Stimulated activated naive CD8-positive, alpha-beta T cell treated with anti-CD3 and anti-CD28 coated beads, Interleukin-15, amount 100 ng/mL, for 72 hours (primary cell): ENCODE measurements at regions not wholly inside any gene's neighbourhood (a gene's known extent, or its start where the extent isn't known, plus 50 kb on each side); places are given as distances from the start of the nearest gene placed in this dataset.

Source experiments
- ATAC-seq: fragments of 150-1000 bp; cut with Tn5 transposase; 2 replicates; pipeline ENCODE4 v1.10.0; 2021; ENCODE audit warnings: mild to moderate bottlenecking, moderate library complexity
- DNase-seq, 2 donors: peaks; one replicate each; pipeline ENCODE4 v3.0.0; 2021 to 2022
- H3K27ac Mint-ChIP-seq, 2 donors: one replicate each; pipeline ENCODE4 v1.8.0; 2022; ENCODE audit warnings: mild to moderate bottlenecking in 2 of 2, mixed read lengths in 2 of 2, moderate library complexity in 2 of 2
- H3K27me3 Mint-ChIP-seq: one replicate; pipeline ENCODE4 v1.8.0; 2022; ENCODE audit warnings: mixed read lengths
- H3K4me1 Mint-ChIP-seq: one replicate; pipeline ENCODE4 v1.8.0; 2022; ENCODE audit warnings: mild to moderate bottlenecking, mixed read lengths
- H3K4me3 Mint-ChIP-seq, 2 donors: one replicate each; pipeline ENCODE4 v1.8.0; 2022; ENCODE audit warnings: mild to moderate bottlenecking in 2 of 2, mixed read lengths in 2 of 2, moderate library complexity in 1 of 2
- H3K9me3 Mint-ChIP-seq, 2 donors: one replicate each; pipeline ENCODE4 v1.8.0; 2022; ENCODE audit warnings: mixed read lengths in 2 of 2

DNA sequence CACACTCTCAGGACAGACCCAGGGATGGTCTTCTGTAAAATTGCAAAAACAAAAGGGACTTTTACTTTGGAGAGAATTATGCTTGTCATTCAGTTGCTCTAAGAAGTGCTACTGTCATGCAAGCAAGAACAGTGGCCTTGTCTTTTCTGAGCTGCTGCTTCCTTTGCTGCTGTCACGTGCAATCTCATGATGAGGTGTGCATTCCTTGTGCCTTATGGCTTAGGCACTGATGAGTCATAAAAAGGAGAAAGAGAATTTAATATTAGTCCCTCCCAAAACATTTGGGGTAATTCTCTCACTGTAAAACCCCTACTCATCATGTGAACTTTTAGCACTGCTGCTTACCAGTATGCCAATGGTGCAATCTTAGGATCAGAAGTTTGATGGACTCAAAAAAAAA is 2051.3 kb downstream of the TP53TG3F start:
- Mint-ChIP-seq H3K27ac (no peak overlapping the region), H3K4me1 (no peaks in the 10 kb centered on the region), H3K4me3 (no peak overlapping the region), H3K27me3 (no peaks in the 10 kb centered on the region), H3K9me3 (peaks cover 5 to 36% of the 10 kb centered on the region in 2 donors)
- ATAC-seq (no peak), DNase-seq (no peak)

DNA sequence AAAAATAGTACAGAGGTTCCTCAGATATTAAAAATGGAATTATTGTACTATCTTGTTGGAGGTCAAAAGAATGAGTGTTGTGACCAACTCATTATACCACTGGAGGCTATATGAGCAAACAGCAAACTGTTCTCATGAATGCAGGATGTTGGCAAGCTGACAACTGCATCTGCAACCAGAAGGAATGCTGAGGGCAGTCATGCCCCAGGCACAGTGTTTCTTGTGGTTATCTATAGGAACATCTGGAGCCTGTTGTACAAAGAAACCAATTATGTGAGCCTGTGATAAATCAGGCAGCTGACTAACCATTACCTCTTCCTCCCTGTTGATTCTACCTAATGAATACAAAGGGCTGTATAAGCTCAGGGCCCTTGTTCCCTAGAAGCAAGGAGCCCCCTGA is 2057.1 kb downstream of the TP53TG3F start:
- H3K9me3 Mint-ChIP-seq = peaks cover 9 to 21% of the 10 kb centered on the region in 2 donors
- no peak for ATAC-seq
- H3K4me3 Mint-ChIP-seq = no peak overlapping the region

DNA sequence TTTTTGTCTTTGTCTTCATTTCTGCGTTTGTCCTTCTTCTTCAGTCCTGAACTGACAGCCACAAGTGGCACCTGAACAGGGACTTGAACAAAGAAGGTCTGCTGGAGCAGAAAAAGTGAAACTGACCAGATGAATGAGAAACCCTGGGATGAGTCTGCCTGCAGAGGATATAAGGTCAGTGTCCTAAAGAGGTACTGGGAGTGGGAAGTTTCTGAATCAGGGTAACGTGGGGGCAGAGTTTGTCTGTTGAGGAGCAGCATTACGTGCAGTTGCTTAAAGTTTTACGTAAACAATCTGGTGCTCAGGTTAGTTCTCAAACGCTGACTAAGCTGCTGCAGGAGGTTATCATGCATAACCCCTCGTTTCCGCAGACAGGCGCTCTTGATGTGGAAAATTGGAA is 2057.6 kb downstream of the TP53TG3F start:
- Mint-ChIP-seq H3K27me3 (no peaks in the 10 kb centered on the region), H3K4me3 (no peak overlapping the region), H3K4me1 (no peaks in the 10 kb centered on the region), H3K27ac (no peak overlapping the region), H3K9me3 (peaks cover 9 to 25% of the 10 kb centered on the region in 2 donors)
- no peak for DNase-seq
- ATAC-seq = no peak

More for the DNA sequence above, 2057.1 kb downstream of the TP53TG3F start:
- Mint-ChIP-seq H3K27me3 (no peaks in the 10 kb centered on the region), H3K27ac (no peak overlapping the region), H3K4me1 (no peaks in the 10 kb centered on the region)
- DNase-seq = no peak

DNA sequence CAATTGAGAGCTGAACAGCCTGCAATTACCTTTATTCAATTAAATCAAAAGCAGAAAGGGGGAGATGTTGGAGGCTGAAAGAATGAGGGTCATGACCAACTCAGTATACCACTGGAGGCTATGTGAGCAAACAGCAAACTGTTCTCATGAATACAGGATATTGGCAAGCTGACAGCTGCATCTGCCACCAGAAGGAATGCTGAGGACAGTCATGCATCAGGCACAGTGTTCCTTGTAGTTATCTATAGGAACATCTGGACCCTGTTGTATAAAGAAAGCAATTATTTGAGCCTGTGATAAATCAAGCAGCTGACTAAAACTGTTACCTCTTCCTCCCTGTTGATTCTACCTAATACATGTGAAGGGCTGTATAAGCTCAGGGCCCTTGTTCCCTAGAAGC is 2064.6 kb downstream of the TP53TG3F start:
- no peak overlapping the region for H3K27ac Mint-ChIP-seq
- H3K9me3 Mint-ChIP-seq = peaks cover 14 to 33% of the 10 kb centered on the region in 2 donors
- ATAC-seq = no peak
- H3K4me1 Mint-ChIP-seq = no peaks in the 10 kb centered on the region
- no peaks in the 10 kb centered on the region for H3K27me3 Mint-ChIP-seq
- no peak overlapping the region for H3K4me3 Mint-ChIP-seq
- DNase-seq = no peak

DNA sequence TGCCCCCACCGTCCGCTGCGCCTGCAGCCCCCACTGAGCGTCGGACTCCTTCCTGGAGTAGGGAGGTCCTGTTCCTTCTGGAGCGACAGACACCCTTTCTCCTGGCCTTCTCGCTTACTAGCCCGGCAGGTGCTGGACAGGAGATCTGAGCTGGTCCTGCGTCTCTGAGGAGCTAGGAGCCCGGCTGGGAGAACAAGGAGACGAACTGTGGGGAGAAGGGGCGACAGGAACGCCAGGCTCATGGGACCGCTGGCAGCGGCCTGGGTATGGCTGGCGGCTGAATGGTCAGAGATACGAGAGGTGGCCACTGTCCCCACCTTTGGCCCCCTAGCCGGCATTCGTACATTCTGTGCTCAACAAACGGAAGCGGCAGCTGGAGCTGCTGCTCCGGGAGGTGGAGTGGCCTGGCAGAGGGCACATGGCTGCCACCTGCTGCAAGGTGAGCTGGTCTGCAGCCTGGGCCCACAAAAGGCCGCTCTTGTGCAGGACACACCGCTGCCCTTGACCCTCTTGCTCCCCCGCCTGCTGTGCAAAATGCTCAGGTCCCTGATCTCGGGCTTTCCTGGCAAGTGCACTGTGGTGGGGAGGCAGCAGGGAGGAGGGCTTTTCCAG is 2066.7 kb downstream of the TP53TG3F start:
- ATAC-seq = no peak
- DNase-seq = no peak
- Mint-ChIP-seq H3K4me1 (no peaks in the 10 kb centered on the region), H3K27me3 (no peaks in the 10 kb centered on the region), H3K27ac (no peak overlapping the region), H3K9me3 (peaks cover 9 to 30% of the 10 kb centered on the region in 2 donors), H3K4me3 (no peak overlapping the region)

DNA sequence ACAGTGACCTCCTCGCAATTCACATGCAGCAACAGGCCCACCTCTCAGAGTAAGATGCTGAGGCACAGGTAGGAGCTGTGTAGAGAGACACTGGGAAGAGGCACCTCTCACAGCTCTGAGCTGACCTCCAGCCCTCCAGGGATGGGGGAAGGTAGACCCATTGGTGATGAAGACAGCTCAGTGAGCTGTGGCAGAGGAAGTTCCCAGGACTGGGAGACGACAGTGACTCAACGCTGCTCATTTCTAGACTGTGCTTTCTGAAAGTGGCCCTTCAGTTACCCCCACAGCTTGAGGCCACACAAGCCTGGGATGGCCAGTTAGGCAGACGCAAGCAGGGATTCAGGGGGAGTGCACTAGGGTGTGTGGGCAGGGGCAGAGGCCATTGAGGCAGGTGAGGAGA is 2073.2 kb downstream of the TP53TG3F start:
- Mint-ChIP-seq H3K4me3 (no peak overlapping the region), H3K9me3 (peaks cover 17 to 39% of the 10 kb centered on the region in 2 donors), H3K27ac (no peak overlapping the region), H3K4me1 (no peaks in the 10 kb centered on the region), H3K27me3 (no peaks in the 10 kb centered on the region)
- ATAC-seq = no peak
- no peak for DNase-seq

DNA sequence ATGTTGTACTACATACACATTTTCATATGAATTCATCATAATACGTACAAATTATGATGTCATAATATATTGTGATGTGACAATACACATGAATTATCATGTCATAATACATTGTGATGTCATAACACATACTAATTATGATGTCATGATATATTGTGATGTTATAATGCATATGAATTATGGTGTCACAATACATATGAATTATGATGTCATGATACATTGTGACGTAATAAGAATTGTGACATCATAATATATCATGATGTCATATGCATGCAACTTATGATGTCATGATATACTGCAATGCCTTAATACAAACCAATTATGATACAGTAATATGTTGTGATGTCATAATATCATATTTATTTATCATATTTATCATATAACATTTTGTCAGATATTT is 2074.3 kb downstream of the TP53TG3F start:
- ATAC-seq (no peak), DNase-seq (no peak)
- no peaks in the 10 kb centered on the region for H3K27me3 Mint-ChIP-seq
- no peak overlapping the region for H3K27ac Mint-ChIP-seq
- no peaks in the 10 kb centered on the region for H3K4me1 Mint-ChIP-seq
- no peak overlapping the region for H3K4me3 Mint-ChIP-seq
- peaks cover 13 to 33% of the 10 kb centered on the region in 2 donors for H3K9me3 Mint-ChIP-seq

DNA sequence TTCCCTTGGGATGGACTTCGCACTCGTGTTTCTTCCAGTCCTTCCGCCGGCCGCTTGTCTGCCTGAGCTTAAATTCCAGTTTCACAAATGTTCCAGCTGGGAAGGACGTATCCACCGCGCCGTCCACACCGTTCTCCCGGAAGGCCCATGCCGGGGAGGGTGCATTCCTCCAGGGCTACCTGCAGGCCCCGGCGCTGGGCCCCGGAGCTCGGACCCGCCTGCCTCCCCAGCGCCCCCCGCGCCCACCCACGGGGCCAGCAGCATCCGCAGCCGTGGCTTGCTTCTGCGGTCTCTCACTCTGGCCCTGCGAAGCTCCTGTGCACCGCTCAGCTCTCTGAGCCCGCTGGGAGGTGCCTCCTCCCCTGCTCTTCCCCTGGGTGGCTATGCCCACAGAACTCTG is 2084.1 kb downstream of the TP53TG3F start:
- H3K4me3 Mint-ChIP-seq = no peak overlapping the region
- ATAC-seq (no peak), DNase-seq (no peak)
- H3K9me3 Mint-ChIP-seq = peaks cover 20 to 25% of the 10 kb centered on the region in 2 donors
- no peak overlapping the region for H3K27ac Mint-ChIP-seq
- H3K4me1 Mint-ChIP-seq = no peaks in the 10 kb centered on the region
- H3K27me3 Mint-ChIP-seq = no peaks in the 10 kb centered on the region

DNA sequence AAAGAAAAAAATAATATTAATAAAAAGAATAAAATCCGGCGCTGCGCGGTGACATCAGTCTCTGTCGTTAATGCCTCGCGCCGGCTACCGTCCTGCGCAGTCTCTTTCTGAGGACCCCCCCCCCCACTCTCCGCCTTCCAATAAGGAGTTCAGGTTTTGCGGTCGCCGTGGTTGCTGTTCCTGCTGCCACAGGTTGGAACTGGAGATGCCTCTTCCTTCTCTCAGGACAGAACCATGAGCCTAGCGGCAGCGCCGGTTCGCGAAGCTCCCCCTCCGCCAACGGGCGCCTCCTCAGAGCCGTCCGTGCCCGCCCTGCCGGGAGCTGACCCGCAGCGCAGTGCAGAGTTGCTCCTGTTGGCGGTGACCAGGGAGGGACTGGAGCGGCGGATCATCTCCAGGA is 2093.4 kb downstream of the TP53TG3F start:
- no peak for DNase-seq
- no peaks in the 10 kb centered on the region for H3K27me3 Mint-ChIP-seq
- ATAC-seq = no peak
- H3K4me3 Mint-ChIP-seq = no peak overlapping the region
- peaks cover 12 to 34% of the 10 kb centered on the region in 2 donors for H3K9me3 Mint-ChIP-seq
- H3K27ac Mint-ChIP-seq = no peak overlapping the region
- H3K4me1 Mint-ChIP-seq = no peaks in the 10 kb centered on the region

DNA sequence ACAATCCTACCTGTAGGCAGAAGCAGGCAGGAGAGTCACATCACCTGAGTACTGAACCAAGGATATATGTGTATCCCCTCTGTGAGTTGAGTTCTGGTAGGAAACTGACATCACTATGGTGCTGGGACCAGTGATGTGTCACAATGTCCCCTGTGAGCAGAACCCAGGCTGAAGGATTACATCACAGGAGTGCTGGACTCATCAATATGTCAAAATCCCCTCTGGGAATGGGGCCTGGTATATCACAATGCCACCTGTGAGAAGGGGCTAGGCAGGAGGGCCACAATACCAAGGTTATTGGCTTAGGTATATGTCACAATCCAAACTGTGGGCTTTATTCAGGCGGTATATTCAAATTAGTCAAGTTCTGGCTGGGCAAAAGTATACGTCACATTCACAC is 2098.3 kb downstream of the TP53TG3F start:
- no peak overlapping the region for H3K4me3 Mint-ChIP-seq
- H3K27me3 Mint-ChIP-seq = no peaks in the 10 kb centered on the region
- no peak overlapping the region for H3K27ac Mint-ChIP-seq
- peaks cover 19 to 40% of the 10 kb centered on the region in 2 donors for H3K9me3 Mint-ChIP-seq
- DNase-seq = no peak
- ATAC-seq = no peak
- no peaks in the 10 kb centered on the region for H3K4me1 Mint-ChIP-seq

DNA sequence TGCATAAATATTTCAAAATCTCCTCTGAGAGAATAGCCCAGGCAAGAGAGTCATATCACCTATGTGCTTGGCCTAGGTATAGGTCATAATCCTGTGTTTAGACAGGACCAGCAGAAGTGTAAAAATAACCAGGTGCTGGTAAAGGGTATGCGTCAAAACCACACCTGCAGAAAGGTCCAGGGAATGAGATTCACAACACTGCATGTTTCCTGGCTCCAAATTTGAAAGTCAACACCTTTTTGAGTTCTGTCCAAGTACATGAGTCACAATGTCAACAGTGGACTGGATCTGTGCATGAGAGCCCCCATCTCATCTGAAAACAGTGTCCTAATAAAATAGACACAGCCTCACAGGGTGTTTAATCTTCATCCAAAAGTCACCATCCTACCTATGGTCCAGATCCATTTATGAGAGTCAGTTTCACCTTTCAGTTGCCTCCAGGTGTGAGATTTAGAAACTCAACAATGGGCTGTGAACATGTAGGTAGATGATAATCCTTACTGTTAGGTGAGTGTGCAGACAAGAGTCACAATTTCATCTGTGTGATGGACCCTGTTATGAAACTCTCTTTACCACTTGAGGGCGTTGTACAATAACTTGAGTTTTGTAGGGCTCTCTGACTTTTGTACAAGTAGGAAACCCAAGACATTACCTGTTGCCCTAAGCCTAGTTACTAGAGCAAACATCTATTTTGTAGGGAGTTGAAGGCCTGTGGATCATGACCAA is 2100.7 kb downstream of the TP53TG3F start:
- no peak overlapping the region for H3K27ac Mint-ChIP-seq
- no peaks in the 10 kb centered on the region for H3K4me1 Mint-ChIP-seq
- peaks cover 19 to 34% of the 10 kb centered on the region in 2 donors for H3K9me3 Mint-ChIP-seq
- ATAC-seq (no peak), DNase-seq (no peak)
- H3K4me3 Mint-ChIP-seq = no peak overlapping the region
- H3K27me3 Mint-ChIP-seq = no peaks in the 10 kb centered on the region

DNA sequence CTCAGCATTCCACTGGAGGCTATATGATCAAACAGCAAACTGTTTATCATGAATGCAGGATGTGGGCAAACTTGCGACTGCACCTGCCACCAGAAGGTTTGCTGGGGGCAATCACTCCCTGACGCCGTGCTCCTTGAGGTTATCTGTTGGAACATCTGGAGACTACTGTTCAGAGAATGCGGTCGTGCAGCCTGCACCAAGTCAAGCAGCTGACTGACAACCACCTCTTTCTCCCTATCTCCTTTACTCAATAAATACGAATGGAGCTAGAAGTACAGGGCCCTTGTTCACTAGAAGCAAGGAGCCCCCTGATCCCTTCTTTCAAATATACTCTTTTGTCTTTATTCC is 2101.2 kb downstream of the TP53TG3F start:
- DNase-seq (no peak), ATAC-seq (no peak)
- Mint-ChIP-seq H3K4me3 (no peak overlapping the region), H3K27me3 (no peaks in the 10 kb centered on the region), H3K27ac (no peak overlapping the region), H3K9me3 (peaks cover 19 to 38% of the 10 kb centered on the region in 2 donors), H3K4me1 (no peaks in the 10 kb centered on the region)

DNA sequence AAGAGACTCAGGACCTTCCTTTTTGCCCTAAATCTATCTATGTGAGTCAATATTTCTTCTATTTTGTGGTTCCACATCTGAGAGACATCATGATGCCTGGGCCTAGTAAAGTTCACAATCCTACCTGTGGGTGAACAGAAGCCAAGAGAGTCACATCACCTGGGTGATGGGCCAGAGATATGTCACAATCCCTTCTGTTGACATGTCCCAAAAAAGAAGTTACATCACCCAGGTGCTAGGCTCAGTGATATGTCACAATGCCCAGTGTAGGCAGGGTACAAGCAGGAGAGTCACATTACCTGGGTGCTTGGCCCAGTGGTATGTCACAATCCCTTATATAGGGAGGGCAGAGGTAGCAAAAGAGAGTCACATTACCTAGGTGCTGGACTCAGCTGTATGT is 2101.9 kb downstream of the TP53TG3F start:
- Mint-ChIP-seq H3K4me1 (no peaks in the 10 kb centered on the region), H3K27ac (no peak overlapping the region), H3K9me3 (peaks cover 19 to 35% of the 10 kb centered on the region in 2 donors), H3K4me3 (no peak overlapping the region), H3K27me3 (no peaks in the 10 kb centered on the region)
- DNase-seq = no peak
- ATAC-seq = no peak

DNA sequence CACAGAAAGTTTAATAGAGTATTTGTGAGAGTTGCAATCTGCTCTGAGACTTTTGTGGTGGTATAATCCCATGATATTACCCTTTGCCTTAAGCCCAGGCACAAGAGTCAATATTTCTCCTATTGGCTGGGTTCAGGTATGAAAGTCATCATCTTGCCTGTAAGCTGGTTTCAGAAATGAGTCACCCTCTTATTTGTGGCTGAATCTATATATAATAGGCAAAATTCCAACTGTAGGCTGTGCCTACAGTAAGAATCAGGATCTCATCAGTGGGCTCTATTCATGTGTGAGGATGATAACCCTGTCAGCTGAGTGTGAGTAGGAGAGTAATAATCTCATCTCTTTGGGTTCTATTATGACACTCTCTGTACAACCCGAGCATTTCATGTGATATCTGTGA is 2103.1 kb downstream of the TP53TG3F start:
- ATAC-seq (no peak), DNase-seq (no peak)
- Mint-ChIP-seq H3K27ac (no peak overlapping the region), H3K4me3 (no peak overlapping the region), H3K27me3 (no peaks in the 10 kb centered on the region), H3K9me3 (peaks cover 19 to 35% of the 10 kb centered on the region in 2 donors), H3K4me1 (no peaks in the 10 kb centered on the region)

DNA sequence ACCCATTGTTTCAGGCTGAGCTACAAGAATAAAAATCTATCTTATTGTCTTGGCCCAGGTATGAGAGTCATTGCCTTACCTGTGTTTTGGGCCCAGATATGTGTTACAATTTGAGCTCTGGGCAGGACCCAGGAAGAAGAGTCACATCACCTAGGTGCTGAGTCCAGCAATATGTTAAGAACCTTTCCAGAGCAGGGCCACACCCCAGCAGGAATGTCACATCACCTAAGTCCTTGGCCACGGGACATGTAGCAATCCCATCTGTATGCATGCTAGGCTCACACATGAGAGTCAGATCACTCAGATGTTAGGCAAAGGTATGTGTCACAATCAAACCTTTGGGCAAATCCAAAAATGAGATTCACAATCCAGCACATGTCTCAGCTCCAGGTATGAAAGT is 2103.5 kb downstream of the TP53TG3F start:
- H3K9me3 Mint-ChIP-seq = peaks cover 19 to 39% of the 10 kb centered on the region in 2 donors
- ATAC-seq (no peak), DNase-seq (no peak)
- no peaks in the 10 kb centered on the region for H3K4me1 Mint-ChIP-seq
- H3K27me3 Mint-ChIP-seq = no peaks in the 10 kb centered on the region
- H3K27ac Mint-ChIP-seq = no peak overlapping the region
- H3K4me3 Mint-ChIP-seq = no peak overlapping the region

DNA sequence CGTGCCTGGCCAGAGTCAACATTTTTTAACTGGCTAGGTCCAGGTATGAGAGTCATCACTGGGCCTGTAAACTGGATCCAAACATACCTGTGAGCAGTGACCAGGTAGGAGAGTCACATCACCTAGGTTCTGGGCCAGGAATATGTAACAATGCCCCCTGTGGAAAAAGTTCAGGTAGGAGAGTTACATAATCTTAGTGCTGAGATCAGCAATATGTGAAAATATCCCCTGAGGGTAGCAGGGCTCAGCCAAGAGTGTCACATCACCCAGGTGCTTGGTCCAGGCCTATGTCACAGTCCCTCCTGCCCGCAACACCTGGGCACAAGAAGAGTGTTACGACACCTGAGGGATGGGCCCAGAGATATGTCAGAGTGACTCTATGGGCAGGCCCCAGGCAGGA is 2104.7 kb downstream of the TP53TG3F start:
- DNase-seq (no peak), ATAC-seq (no peak)
- Mint-ChIP-seq H3K9me3 (peaks cover 14 to 36% of the 10 kb centered on the region in 2 donors), H3K4me3 (no peak overlapping the region), H3K4me1 (no peaks in the 10 kb centered on the region), H3K27ac (no peak overlapping the region), H3K27me3 (no peaks in the 10 kb centered on the region)

DNA sequence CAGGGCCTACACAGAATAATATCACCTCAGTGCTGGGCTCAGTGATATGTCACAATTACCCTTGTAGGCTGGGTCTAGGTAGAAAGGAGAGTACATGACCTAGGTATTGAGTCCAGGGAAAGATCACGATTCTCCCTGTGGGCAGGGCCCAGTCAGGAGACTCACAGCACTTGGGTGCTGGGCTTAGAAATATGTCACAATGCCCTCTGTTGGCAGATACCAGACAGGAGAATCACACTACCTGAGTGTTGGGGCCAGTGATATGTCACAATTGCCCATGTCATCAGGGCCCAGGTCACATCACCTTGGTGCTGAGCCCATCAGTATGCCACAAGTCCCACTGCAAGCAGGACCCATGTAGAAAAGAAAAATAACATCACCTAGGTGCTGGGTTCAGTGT is 2105.5 kb downstream of the TP53TG3F start:
- H3K9me3 Mint-ChIP-seq = peaks cover 8 to 35% of the 10 kb centered on the region in 2 donors
- no peak overlapping the region for H3K27ac Mint-ChIP-seq
- no peak for ATAC-seq
- no peak for DNase-seq
- H3K4me1 Mint-ChIP-seq = no peaks in the 10 kb centered on the region
- no peaks in the 10 kb centered on the region for H3K27me3 Mint-ChIP-seq
- no peak overlapping the region for H3K4me3 Mint-ChIP-seq
